ENCODE measurements at regions not wholly inside any gene's neighbourhood (a gene's known extent, or its start where the extent isn't known, plus 50 kb on each side); places are given as distances from the start of the nearest gene placed in this dataset.

- no peak for ATAC-seq
- no peak for DNase-seq
Measured at GRCh38 chr2:45274250-45274926, 265.1 kb upstream of the SIX2 start.

GRCh38 chr2:45273412-45274249 is 264.4 kb upstream of the SIX2 start:
- DNase-seq (no peak), ATAC-seq (no peak)

GRCh38 chr2:45272549-45273265 is 263.5 kb upstream of the SIX2 start:
- ATAC-seq = no peak
- no peak for DNase-seq

GRCh38 chr2:45269149-45269793 is 260.0 kb upstream of the SIX2 start:
- DNase-seq (no peak), ATAC-seq (no peak)

- no peak for DNase-seq
- ATAC-seq = no peak
Measured at GRCh38 chr2:45268631-45269030, 259.4 kb upstream of the SIX2 start.

GRCh38 chr2:45267062-45267792 is 258.0 kb upstream of the SIX2 start:
- ATAC-seq (no peak), DNase-seq (no peak)

GRCh38 chr2:45265336-45265735 is 256.1 kb upstream of the SIX2 start:
- ATAC-seq = no peak
- no peak for DNase-seq

- ATAC-seq (peak; percentile 32), DNase-seq (no peak)
Measured at GRCh38 chr2:45264227-45265225, 255.3 kb upstream of the SIX2 start.

GRCh38 chr2:45263147-45263546 is 253.9 kb upstream of the SIX2 start:
- ATAC-seq = no peak
- DNase-seq = no peak

- ATAC-seq = no peak
- DNase-seq = no peak
Measured at GRCh38 chr2:45261746-45262145, 252.5 kb upstream of the SIX2 start.

- ATAC-seq (no peak), DNase-seq (no peak)
Measured at GRCh38 chr2:45260946-45261345, 251.7 kb upstream of the SIX2 start.

GRCh38 chr2:45259547-45260160 is 250.4 kb upstream of the SIX2 start:
- ATAC-seq = no peak
- no peak for DNase-seq

GRCh38 chr2:45259138-45259537 is 249.9 kb upstream of the SIX2 start:
- no peak for DNase-seq

GRCh38 chr2:45258311-45258710 is 249.1 kb upstream of the SIX2 start:
- ATAC-seq (no peak), DNase-seq (no peak)

More at GRCh38 chr2:45259138-45259537, 249.9 kb upstream of the SIX2 start:
- ATAC-seq = no peak

- no peak for DNase-seq
- no peak for ATAC-seq
Measured at GRCh38 chr2:45257820-45258219, 248.6 kb upstream of the SIX2 start.

GRCh38 chr2:45256867-45257641 is 247.8 kb upstream of the SIX2 start:
- DNase-seq = no peak
- no peak for ATAC-seq

GRCh38 chr2:45256173-45256866 is 247.1 kb upstream of the SIX2 start:
- no peak for ATAC-seq
- DNase-seq = no peak

GRCh38 chr2:45255563-45255962 is 246.3 kb upstream of the SIX2 start:
- ATAC-seq (no peak), DNase-seq (no peak)

GRCh38 chr2:45254025-45254424 is 244.8 kb upstream of the SIX2 start:
- DNase-seq (no peak), ATAC-seq (no peak)
